ENCODE measurements at regions not wholly inside any gene's neighbourhood (a gene's known extent, or its start where the extent isn't known, plus 50 kb on each side); places are given as distances from the start of the nearest gene placed in this dataset.

GRCh38 chr13:77991003-77991402 is 72.4 kb upstream of the EDNRB start:
- TF ChIP-seq, protein P1, sequence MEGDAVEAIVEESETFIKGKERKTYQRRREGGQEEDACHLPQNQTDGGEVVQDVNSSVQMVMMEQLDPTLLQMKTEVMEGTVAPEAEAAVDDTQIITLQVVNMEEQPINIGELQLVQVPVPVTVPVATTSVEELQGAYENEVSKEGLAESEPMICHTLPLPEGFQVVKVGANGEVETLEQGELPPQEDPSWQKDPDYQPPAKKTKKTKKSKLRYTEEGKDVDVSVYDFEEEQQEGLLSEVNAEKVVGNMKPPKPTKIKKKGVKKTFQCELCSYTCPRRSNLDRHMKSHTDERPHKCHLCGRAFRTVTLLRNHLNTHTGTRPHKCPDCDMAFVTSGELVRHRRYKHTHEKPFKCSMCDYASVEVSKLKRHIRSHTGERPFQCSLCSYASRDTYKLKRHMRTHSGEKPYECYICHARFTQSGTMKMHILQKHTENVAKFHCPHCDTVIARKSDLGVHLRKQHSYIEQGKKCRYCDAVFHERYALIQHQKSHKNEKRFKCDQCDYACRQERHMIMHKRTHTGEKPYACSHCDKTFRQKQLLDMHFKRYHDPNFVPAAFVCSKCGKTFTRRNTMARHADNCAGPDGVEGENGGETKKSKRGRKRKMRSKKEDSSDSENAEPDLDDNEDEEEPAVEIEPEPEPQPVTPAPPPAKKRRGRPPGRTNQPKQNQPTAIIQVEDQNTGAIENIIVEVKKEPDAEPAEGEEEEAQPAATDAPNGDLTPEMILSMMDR (IDR thresholded peaks at IDR 0.05): no peak
- no peak for DNase-seq (ENCODE audit: low spot score)
- no peak overlapping the region for H3K27ac ChIP-seq
- H3K4me3 ChIP-seq: no peak overlapping the region

GRCh38 chr13:77989281-77989680 is 70.7 kb upstream of the EDNRB start:
- TF ChIP-seq, protein P1 (IDR thresholded peaks at IDR 0.05): no peak
- no peak for DNase-seq (ENCODE audit: low spot score)
- Histone ChIP-seq H3K27ac (no peak overlapping the region), H3K4me3 (no peak overlapping the region)

DNA sequence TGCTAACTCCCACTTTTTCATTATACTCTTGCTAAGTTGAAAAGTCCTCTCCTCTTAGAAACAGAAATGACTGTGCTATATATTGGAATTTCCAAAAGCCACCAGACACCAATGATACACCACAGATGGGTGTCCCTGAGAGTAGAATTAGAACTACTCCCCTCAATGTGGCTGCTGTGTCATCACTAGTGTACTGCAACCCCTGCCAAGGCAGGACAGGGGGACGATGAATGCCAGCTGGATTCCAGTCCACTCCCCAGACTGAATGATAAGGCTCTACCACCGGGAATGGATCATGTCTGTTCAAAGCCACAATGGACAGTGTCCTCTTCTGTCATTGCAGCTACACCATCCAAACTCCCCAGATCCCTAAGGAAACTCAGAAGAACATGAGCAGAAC is 69.7 kb upstream of the EDNRB start:
- Histone ChIP-seq H3K4me3 (no peak overlapping the region), H3K27ac (no peak overlapping the region)
- no peak for DNase-seq (ENCODE audit: low spot score)
- TF ChIP-seq, protein P1 (IDR thresholded peaks at IDR 0.05): no peak

DNA sequence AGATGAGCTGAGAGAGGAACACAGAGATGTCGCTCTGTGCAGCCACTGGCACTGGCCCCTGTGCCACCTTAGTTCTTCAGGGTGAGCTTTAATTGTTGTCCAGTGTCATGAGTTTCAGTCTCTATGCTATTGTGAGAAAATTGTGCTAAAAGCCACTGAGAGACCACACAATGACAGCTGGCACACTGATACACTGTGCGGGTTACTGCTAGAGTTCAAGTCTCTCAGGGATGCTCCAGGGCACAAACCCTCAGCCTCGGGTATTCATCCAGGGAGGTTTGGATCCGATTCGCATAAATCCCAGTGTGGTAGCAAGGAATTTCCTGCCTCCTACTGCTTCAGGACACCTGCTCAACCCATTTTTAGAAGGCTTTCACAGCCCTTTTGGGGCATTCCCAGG is 68.1 kb upstream of the EDNRB start:
- no peak overlapping the region for H3K27ac ChIP-seq
- TF ChIP-seq, protein P1 (IDR thresholded peaks at IDR 0.05): no peak
- no peak for DNase-seq (ENCODE audit: low spot score)
- no peak overlapping the region for H3K4me3 ChIP-seq

GRCh38 chr13:77985866-77986636 is 67.4 kb upstream of the EDNRB start:
- DNase-seq (ENCODE audit: low spot score): no peak
- H3K4me3 ChIP-seq: no peak overlapping the region
- no peak overlapping the region for H3K27ac ChIP-seq
- TF ChIP-seq, protein P1 (IDR thresholded peaks at IDR 0.05): no peak

- peak overlapping the region; percentile 31 to 42 for H3K27ac ChIP-seq
- no peak for DNase-seq (ENCODE audit: low spot score)
- TF ChIP-seq, protein P1 (IDR thresholded peaks at IDR 0.05): no peak
- H3K4me3 ChIP-seq: no peak overlapping the region
Measured at GRCh38 chr13:77981281-77981881, 62.8 kb upstream of the EDNRB start.

GRCh38 chr13:77980592-77980991 is 62.0 kb upstream of the EDNRB start:
- peak overlapping the region; percentile 31 to 42 for H3K27ac ChIP-seq
- no peak overlapping the region for H3K4me3 ChIP-seq
- TF ChIP-seq, protein P1 (IDR thresholded peaks at IDR 0.05): no peak
- DNase-seq (ENCODE audit: low spot score): no peak
